Caco-2 (cell line): ENCODE measurements at regions not wholly inside any gene's neighbourhood (a gene's known extent, or its start where the extent isn't known, plus 50 kb on each side); places are given as distances from the start of the nearest gene placed in this dataset.

Experiments
- BruUV-seq: library from RNA; stranded (reverse); fragments of 400-500 nt; replicated peaks from 2 replicates; lab custom pipeline; 2021; lab: Mats Ljungman, UMichigan
- CTCF ChIA-PET: fragments of 300-600 bp; sonication (Branson Sonifier 250); formaldehyde crosslinking; loops from one replicate; lab custom pipeline; 2022; ENCODE audit warnings: antibody characterized with exemption; lab: Charles Lee
- POLR2A ChIA-PET: fragments of 300-600 bp; sonication (Branson Sonifier 250); formaldehyde crosslinking; loops from one replicate; lab custom pipeline; 2022; ENCODE audit warnings: antibody characterized with exemption; lab: Charles Lee
- DNase-seq, 2 experiments: peaks; one replicate each; pipeline versions ENCODE4 v3.0.0 to v3.0.0-alpha.2; 2020 to 2022
- H3K27me3 ChIP-seq: replicated peaks from 2 replicates; pipeline ENCODE4 v1.6.0; 2011; ENCODE audit warnings: low read length; ENCODE audit not compliant: control insufficient read depth, insufficient read depth
- H3K36me3 ChIP-seq: 2 replicates; pipeline ENCODE4 v1.5.1; 2011; ENCODE audit warnings: low read length; ENCODE audit not compliant: control insufficient read depth, insufficient read depth
- H3K4me1 ChIP-seq: fragments of 250-450 bp; sonication (Bioruptor Pico); 2 replicates; pipeline ENCODE4 v1.5.1; 2020; ENCODE audit warnings: mild to moderate bottlenecking
- H3K4me3 ChIP-seq: 2 replicates; pipeline ENCODE4 v1.5.1; 2011; ENCODE audit warnings: low read depth, mild to moderate bottlenecking, control low read depth, low read length
- H3K9me3 ChIP-seq: fragments of 250-450 bp; sonication (Bioruptor Pico); 2 replicates; pipeline ENCODE4 v1.5.1; 2020; ENCODE audit warnings: mild to moderate bottlenecking, moderate library complexity
- H3K27ac Mint-ChIP-seq: one replicate; pipeline ENCODE4 v1.8.0; 2022; ENCODE audit warnings: mixed read lengths; ENCODE audit not compliant: unreplicated experiment
- H3K27me3 Mint-ChIP-seq: one replicate; pipeline ENCODE4 v1.8.0; 2022; ENCODE audit warnings: mixed read lengths; ENCODE audit not compliant: insufficient read depth, unreplicated experiment
- H3K36me3 Mint-ChIP-seq: one replicate; pipeline ENCODE4 v1.8.0; 2022; ENCODE audit warnings: mild to moderate bottlenecking, mixed read lengths; ENCODE audit not compliant: insufficient read depth, unreplicated experiment
- H3K4me1 Mint-ChIP-seq: one replicate; pipeline ENCODE4 v1.8.0; 2022; ENCODE audit warnings: low read depth, mixed read lengths; ENCODE audit not compliant: unreplicated experiment
- H3K4me3 Mint-ChIP-seq: one replicate; pipeline ENCODE4 v1.8.0; 2022; ENCODE audit warnings: mild to moderate bottlenecking, moderate library complexity, mixed read lengths; ENCODE audit not compliant: unreplicated experiment
- H3K9me3 Mint-ChIP-seq: one replicate; pipeline ENCODE4 v1.8.0; 2022; ENCODE audit warnings: mixed read lengths; ENCODE audit not compliant: unreplicated experiment
- intact Hi-C: fragments of 100-400 bp; cut with micrococcal nuclease; formaldehyde crosslinking; loops from one replicate; pipeline ENCODE4 v1.10.0; 2022; ENCODE audit not compliant: unreplicated experiment
- TF ChIP-seq, protein P1 (sequence below), 2 experiments: fragments of 200-600 bp in 1 of 2; IDR thresholded peaks; 1 replicate in 1 of 2; 2 replicates in 1 of 2; pipeline versions ENCODE4 v1.5.1 to v1.8.0; 2011 to 2022; ENCODE audit warnings: antibody characterized with exemption in 1 of 2, control low read depth in 1 of 2, inconsistent platforms in 1 of 2, low read depth in 1 of 2, low read length in 1 of 2, mild to moderate bottlenecking in 1 of 2, moderate library complexity in 1 of 2; ENCODE audit not compliant: insufficient read depth in 1 of 2, severe bottlenecking in 1 of 2, unreplicated experiment in 1 of 2

DNA sequence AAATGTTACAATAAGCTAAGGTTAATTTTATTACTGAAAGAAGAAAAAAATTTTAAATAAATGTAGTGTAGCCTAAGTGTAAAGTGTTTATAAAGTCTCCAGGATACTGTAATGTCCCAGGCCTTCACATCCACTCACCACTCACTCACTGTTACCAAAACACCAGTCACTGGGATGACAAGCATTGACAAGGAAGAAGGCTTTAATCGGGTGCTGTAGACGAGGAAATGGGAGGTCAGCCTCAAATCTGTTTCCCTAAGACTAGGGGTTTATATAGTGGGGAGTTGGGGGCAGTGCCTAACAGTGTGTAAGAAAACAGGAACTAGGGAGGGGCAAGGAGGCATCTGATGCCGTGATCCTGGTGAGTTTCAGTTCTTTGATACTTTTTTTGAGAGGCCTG, 69.4 kb downstream of the CHRM3 start:
- CTCF ChIA-PET, result no interaction called here

DNA sequence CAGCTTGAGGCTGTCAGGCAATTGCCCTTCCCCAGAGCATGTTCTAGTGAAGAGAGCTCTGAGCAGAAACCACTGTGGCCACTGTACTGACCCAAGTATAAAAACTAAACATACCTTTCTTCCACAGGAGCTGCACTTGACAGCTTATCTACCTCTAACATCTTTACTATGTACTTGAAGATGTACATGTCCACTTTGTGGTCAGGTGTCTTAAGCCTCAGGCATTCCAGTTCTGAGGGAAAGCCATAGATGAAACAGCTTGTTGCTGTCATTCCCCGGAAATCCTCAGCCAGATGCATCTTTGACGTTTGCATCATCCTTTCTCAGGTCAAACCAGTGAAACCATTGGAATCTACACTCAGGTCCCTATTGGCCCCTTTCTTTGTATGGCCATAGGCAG, 70.4 kb downstream of the CHRM3 start:
- intact Hi-C loops, result no loop called here
- Mint-ChIP-seq H3K9me3 (no peaks in the 10 kb centered on the region), H3K27me3 (no peaks in the 10 kb centered on the region), H3K36me3 (no peaks in the 10 kb centered on the region), H3K27ac (no peak overlapping the region), H3K4me1 (no peaks in the 10 kb centered on the region), H3K4me3 (no peak overlapping the region)
- no peaks in the 10 kb centered on the region for H3K27me3 ChIP-seq
- DNase-seq, result peak in 1 of 2 experiments; percentile 12
- H3K4me3 ChIP-seq, result no peak overlapping the region
- TF ChIP-seq, protein P1, sequence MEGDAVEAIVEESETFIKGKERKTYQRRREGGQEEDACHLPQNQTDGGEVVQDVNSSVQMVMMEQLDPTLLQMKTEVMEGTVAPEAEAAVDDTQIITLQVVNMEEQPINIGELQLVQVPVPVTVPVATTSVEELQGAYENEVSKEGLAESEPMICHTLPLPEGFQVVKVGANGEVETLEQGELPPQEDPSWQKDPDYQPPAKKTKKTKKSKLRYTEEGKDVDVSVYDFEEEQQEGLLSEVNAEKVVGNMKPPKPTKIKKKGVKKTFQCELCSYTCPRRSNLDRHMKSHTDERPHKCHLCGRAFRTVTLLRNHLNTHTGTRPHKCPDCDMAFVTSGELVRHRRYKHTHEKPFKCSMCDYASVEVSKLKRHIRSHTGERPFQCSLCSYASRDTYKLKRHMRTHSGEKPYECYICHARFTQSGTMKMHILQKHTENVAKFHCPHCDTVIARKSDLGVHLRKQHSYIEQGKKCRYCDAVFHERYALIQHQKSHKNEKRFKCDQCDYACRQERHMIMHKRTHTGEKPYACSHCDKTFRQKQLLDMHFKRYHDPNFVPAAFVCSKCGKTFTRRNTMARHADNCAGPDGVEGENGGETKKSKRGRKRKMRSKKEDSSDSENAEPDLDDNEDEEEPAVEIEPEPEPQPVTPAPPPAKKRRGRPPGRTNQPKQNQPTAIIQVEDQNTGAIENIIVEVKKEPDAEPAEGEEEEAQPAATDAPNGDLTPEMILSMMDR (IDR thresholded peaks at IDR 0.05; ENCODE audit: insufficient read depth in 1 of 2, low read depth in 1 of 2, low read length in 1 of 2, severe bottlenecking in 1 of 2, unreplicated experiment in 1 of 2), result no peak
- ChIA-PET POLR2A (no interaction called here), CTCF (no interaction called here)
- H3K9me3 ChIP-seq, result 0 out of 2 replicates have a peak, but pooled peaks cover 6% of the 10 kb centered on the region
- no TSS peak for BruUV-seq
- no peaks in the 10 kb centered on the region for H3K4me1 ChIP-seq
- H3K36me3 ChIP-seq, result no peaks in the 10 kb centered on the region

More for the DNA sequence above, 69.4 kb downstream of the CHRM3 start:
- 0 out of 2 replicates have a peak, but pooled peaks cover 6% of the 10 kb centered on the region for H3K9me3 ChIP-seq
- POLR2A ChIA-PET, result no interaction called here
- TF ChIP-seq, protein P1 (IDR thresholded peaks at IDR 0.05; ENCODE audit: insufficient read depth in 1 of 2, low read depth in 1 of 2, low read length in 1 of 2, severe bottlenecking in 1 of 2, unreplicated experiment in 1 of 2), result no peak
- BruUV-seq, result no TSS peak
- no peaks in the 10 kb centered on the region for H3K36me3 ChIP-seq
- Mint-ChIP-seq H3K4me1 (no peaks in the 10 kb centered on the region), H3K27ac (no peak overlapping the region), H3K4me3 (no peak overlapping the region), H3K36me3 (no peaks in the 10 kb centered on the region), H3K27me3 (no peaks in the 10 kb centered on the region), H3K9me3 (no peaks in the 10 kb centered on the region)
- H3K27me3 ChIP-seq, result no peaks in the 10 kb centered on the region
- H3K4me3 ChIP-seq, result no peak overlapping the region
- intact Hi-C loops, result no loop called here
- H3K4me1 ChIP-seq, result no peaks in the 10 kb centered on the region
- no peak for DNase-seq

DNA sequence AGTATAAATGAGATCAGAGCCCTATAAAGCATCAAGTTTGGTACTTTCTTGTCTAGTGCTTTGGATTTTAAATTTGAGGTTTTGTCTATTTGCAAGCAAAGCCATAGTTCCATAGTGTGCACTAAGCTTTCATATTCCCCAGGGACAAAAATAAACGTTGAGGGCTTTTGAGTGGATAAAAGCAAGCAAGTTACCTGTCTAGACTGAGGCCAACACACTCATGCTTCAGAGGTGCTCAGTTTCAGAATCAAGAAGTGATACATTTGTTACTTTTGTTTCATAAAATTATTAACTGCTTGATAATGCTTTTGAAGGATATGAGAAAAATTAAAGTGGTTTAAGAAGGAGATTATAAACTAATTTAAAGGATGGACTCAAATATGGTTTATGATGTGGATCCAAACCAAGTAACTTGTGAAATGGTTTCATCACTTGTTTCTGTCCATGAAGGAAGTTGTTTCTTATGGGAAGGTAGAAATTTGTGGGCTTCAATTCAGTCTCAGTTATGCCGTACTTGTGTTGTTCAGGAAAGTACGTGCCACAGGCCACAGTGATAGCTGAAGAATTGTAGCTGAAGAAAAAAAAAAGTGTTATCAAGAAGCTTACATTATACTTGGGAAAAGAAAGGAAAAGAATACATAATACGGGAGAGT, 71.2 kb downstream of the CHRM3 start:
- H3K4me1 Mint-ChIP-seq, result no peaks in the 10 kb centered on the region
- H3K4me3 Mint-ChIP-seq, result peak overlapping the region; percentile 9
- intact Hi-C loops, result no loop called here
- no peaks in the 10 kb centered on the region for H3K9me3 Mint-ChIP-seq
- TF ChIP-seq, protein P1 (IDR thresholded peaks at IDR 0.05; ENCODE audit: insufficient read depth in 1 of 2, low read depth in 1 of 2, low read length in 1 of 2, severe bottlenecking in 1 of 2, unreplicated experiment in 1 of 2), result no peak
- no peak overlapping the region for H3K27ac Mint-ChIP-seq
- Histone ChIP-seq H3K4me3 (no peak overlapping the region), H3K27me3 (no peaks in the 10 kb centered on the region), H3K36me3 (no peaks in the 10 kb centered on the region), H3K4me1 (no peaks in the 10 kb centered on the region), H3K9me3 (0 out of 2 replicates have a peak, but pooled peaks cover 6% of the 10 kb centered on the region)
- no peaks in the 10 kb centered on the region for H3K36me3 Mint-ChIP-seq
- DNase-seq, result no peak
- H3K27me3 Mint-ChIP-seq, result no peaks in the 10 kb centered on the region
- BruUV-seq, result no TSS peak
- ChIA-PET CTCF (no interaction called here), POLR2A (no interaction called here)
